ENCODE measurements at regions not wholly inside any gene's neighbourhood (a gene's known extent, or its start where the extent isn't known, plus 50 kb on each side); places are given as distances from the start of the nearest gene placed in this dataset.

- no peak for DNase-seq
- Histone ChIP-seq H3K27me3 (ENCODE audit: insufficient read depth, low read length) (no peaks in the 10 kb centered on the region), H2BK12ac (ENCODE audit: low read length) (no peak overlapping the region), H3K79me1 (ENCODE audit: low read length) (no peaks in the 10 kb centered on the region), H2BK120ac (ENCODE audit: insufficient read depth, low read length, poor library complexity) (no peak overlapping the region), H4K91ac (ENCODE audit: low read depth, low read length) (no peak overlapping the region), H3K4me1 (ENCODE audit: control insufficient read depth in 1 of 2, insufficient read depth in 2 of 2, low read length in 2 of 2) (no peaks in the 10 kb centered on the region), H3K23ac (ENCODE audit: low read length) (no peak overlapping the region), H3K9ac (ENCODE audit: low read length) (no peak overlapping the region), H3K27ac (ENCODE audit: low read depth, low read length) (no peak overlapping the region), H3K4me2 (ENCODE audit: low read length) (no peak overlapping the region), H2AFZ (ENCODE audit: insufficient read depth, low read length, poor library complexity) (no peak overlapping the region), H2AK5ac (ENCODE audit: low read length) (no peak overlapping the region), H3K4me3 (ENCODE audit: low read depth, low read length) (no peak overlapping the region), H3K9me3 (ENCODE audit: insufficient read depth, low read depth, low read length) (no peaks in the 10 kb centered on the region), H3K14ac (ENCODE audit: low read length) (no peak overlapping the region), H3K18ac (ENCODE audit: low read length) (no peak overlapping the region), H3K79me2 (ENCODE audit: control insufficient read depth, insufficient read depth, low read length, poor library complexity) (no peaks in the 10 kb centered on the region), H4K12ac (ENCODE audit: low read depth, low read length) (no peak overlapping the region), H3K36me3 (ENCODE audit: control insufficient read depth in 1 of 2, insufficient read depth in 2 of 2, low read length in 2 of 2) (no peaks in the 10 kb centered on the region), H3K4ac (ENCODE audit: low read depth, low read length) (no peak overlapping the region), H2BK5ac (ENCODE audit: low read depth, low read length, poor library complexity) (no peak overlapping the region), H4K8ac (ENCODE audit: low read depth, low read length) (no peak overlapping the region)
- WGBS (ENCODE audit: extremely low coverage, insufficient coverage, insufficient read length), result no CpG with 5 or more reads among the region's 4 CpGs
Observed at GRCh38 chr2:57510704-57511103, 535.9 kb upstream of the VRK2 start.

GRCh38 chr2:57515366-57515765, 531.2 kb upstream of the VRK2 start:
- no peak overlapping the region for H2AK5ac ChIP-seq (ENCODE audit: low read length)
- no peaks in the 10 kb centered on the region for H3K36me3 ChIP-seq (ENCODE audit: control insufficient read depth in 1 of 2, insufficient read depth in 2 of 2, low read length in 2 of 2)
- no peak overlapping the region for H3K27ac ChIP-seq (ENCODE audit: low read depth, low read length)
- no peak overlapping the region for H3K4ac ChIP-seq (ENCODE audit: low read depth, low read length)
- no peak overlapping the region for H2BK12ac ChIP-seq (ENCODE audit: low read length)
- no peaks in the 10 kb centered on the region for H3K27me3 ChIP-seq (ENCODE audit: insufficient read depth, low read length)
- H3K23ac ChIP-seq (ENCODE audit: low read length), result no peak overlapping the region
- no peak overlapping the region for H2BK120ac ChIP-seq (ENCODE audit: insufficient read depth, low read length, poor library complexity)
- H4K8ac ChIP-seq (ENCODE audit: low read depth, low read length), result no peak overlapping the region
- no peak overlapping the region for H3K4me2 ChIP-seq (ENCODE audit: low read length)
- no peak overlapping the region for H4K91ac ChIP-seq (ENCODE audit: low read depth, low read length)
- no peak overlapping the region for H2AFZ ChIP-seq (ENCODE audit: insufficient read depth, low read length, poor library complexity)
- no CpG with 5 or more reads among the region's 3 CpGs for whole genome bisulfite sequencing (ENCODE audit: extremely low coverage, insufficient coverage, insufficient read length)
- H3K9ac ChIP-seq (ENCODE audit: low read length), result no peak overlapping the region
- no peak overlapping the region for H2BK5ac ChIP-seq (ENCODE audit: low read depth, low read length, poor library complexity)
- no peak overlapping the region for H3K14ac ChIP-seq (ENCODE audit: low read length)
- H3K4me3 ChIP-seq (ENCODE audit: low read depth, low read length), result no peak overlapping the region
- H3K79me2 ChIP-seq (ENCODE audit: control insufficient read depth, insufficient read depth, low read length, poor library complexity), result no peaks in the 10 kb centered on the region
- no peaks in the 10 kb centered on the region for H3K79me1 ChIP-seq (ENCODE audit: low read length)
- peak; percentile 37 to 64 for DNase-seq
- H3K18ac ChIP-seq (ENCODE audit: low read length), result no peak overlapping the region
- H4K12ac ChIP-seq (ENCODE audit: low read depth, low read length), result no peak overlapping the region
- H3K4me1 ChIP-seq (ENCODE audit: control insufficient read depth in 1 of 2, insufficient read depth in 2 of 2, low read length in 2 of 2), result no peaks in the 10 kb centered on the region
- H3K9me3 ChIP-seq (ENCODE audit: insufficient read depth, low read depth, low read length), result no peaks in the 10 kb centered on the region

DNA sequence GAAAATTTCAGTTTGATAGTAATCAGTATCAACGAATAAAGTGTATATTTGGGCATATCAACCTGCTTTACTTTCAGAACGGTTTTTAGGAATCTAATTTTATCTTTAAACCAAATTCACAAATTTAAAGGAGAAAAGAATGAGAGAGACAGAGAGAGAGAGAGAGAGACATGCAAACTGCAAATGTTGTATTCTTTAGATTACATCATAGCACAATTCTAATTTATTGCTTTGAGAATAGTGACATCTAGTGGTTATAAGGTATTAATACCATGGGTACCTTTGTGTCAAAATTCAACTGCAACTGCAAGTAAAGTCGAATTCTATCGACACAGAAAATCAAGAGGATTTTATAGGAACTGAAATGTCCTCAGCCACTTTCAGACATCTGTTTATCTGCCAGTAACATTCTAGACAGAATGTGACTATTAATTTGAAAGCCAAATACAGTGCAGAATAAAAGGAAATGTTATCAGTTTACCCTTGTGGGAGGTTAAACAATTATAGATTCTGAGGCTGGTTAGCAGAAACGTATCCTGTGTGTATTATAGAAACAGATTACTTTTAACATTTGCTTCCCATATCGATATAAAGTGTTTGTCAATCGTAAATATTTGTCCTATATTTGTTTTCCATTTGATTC, 529.8 kb upstream of the VRK2 start:
- no peaks in the 10 kb centered on the region for H3K79me2 ChIP-seq (ENCODE audit: control insufficient read depth, insufficient read depth, low read length, poor library complexity)
- no peak overlapping the region for H3K4me2 ChIP-seq (ENCODE audit: low read length)
- H3K18ac ChIP-seq (ENCODE audit: low read length), result no peak overlapping the region
- H2BK5ac ChIP-seq (ENCODE audit: low read depth, low read length, poor library complexity), result no peak overlapping the region
- no peak overlapping the region for H3K27ac ChIP-seq (ENCODE audit: low read depth, low read length)
- no peaks in the 10 kb centered on the region for H3K4me1 ChIP-seq (ENCODE audit: control insufficient read depth in 1 of 2, insufficient read depth in 2 of 2, low read length in 2 of 2)
- no peaks in the 10 kb centered on the region for H3K79me1 ChIP-seq (ENCODE audit: low read length)
- WGBS (ENCODE audit: extremely low coverage, insufficient coverage, insufficient read length), result no CpG with 5 or more reads among the region's 7 CpGs
- H4K91ac ChIP-seq (ENCODE audit: low read depth, low read length), result no peak overlapping the region
- no peak overlapping the region for H2AFZ ChIP-seq (ENCODE audit: insufficient read depth, low read length, poor library complexity)
- H3K27me3 ChIP-seq (ENCODE audit: insufficient read depth, low read length), result no peaks in the 10 kb centered on the region
- H4K8ac ChIP-seq (ENCODE audit: low read depth, low read length), result no peak overlapping the region
- H3K4me3 ChIP-seq (ENCODE audit: low read depth, low read length), result no peak overlapping the region
- H2BK12ac ChIP-seq (ENCODE audit: low read length), result no peak overlapping the region
- DNase-seq, result peak in 1 of 2 donors; percentile 67
- H3K9me3 ChIP-seq (ENCODE audit: insufficient read depth, low read depth, low read length), result no peaks in the 10 kb centered on the region
- no peak overlapping the region for H3K9ac ChIP-seq (ENCODE audit: low read length)
- H2BK120ac ChIP-seq (ENCODE audit: insufficient read depth, low read length, poor library complexity), result no peak overlapping the region
- no peak overlapping the region for H3K14ac ChIP-seq (ENCODE audit: low read length)
- no peak overlapping the region for H3K23ac ChIP-seq (ENCODE audit: low read length)
- no peak overlapping the region for H3K4ac ChIP-seq (ENCODE audit: low read depth, low read length)
- no peak overlapping the region for H2AK5ac ChIP-seq (ENCODE audit: low read length)
- H3K36me3 ChIP-seq (ENCODE audit: control insufficient read depth in 1 of 2, insufficient read depth in 2 of 2, low read length in 2 of 2), result no peaks in the 10 kb centered on the region
- H4K12ac ChIP-seq (ENCODE audit: low read depth, low read length), result no peak overlapping the region

DNA sequence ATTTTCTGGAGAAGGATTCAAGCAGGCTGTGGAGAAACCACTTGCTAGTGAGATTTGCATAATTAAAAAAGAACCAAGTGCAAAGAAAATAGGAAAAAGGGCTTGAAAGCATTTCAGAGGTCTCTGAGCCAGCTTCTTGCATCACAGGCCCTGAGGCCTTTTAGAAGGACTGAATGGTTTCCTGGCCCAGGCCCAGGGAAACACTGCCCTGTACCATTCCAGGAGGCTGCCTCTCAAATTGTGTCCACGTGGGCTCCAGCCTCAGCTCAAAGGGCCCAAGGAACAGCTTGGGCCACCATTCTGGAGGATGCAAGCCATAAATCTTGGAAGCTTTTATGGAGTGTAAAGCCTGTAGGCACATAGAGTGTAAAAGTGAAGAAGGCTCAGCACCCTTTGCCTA, 523.3 kb upstream of the VRK2 start:
- H3K27me3 ChIP-seq (ENCODE audit: insufficient read depth, low read length), result no peaks in the 10 kb centered on the region
- no peak overlapping the region for H3K4me2 ChIP-seq (ENCODE audit: low read length)
- no peak overlapping the region for H2AFZ ChIP-seq (ENCODE audit: insufficient read depth, low read length, poor library complexity)
- H3K27ac ChIP-seq (ENCODE audit: low read depth, low read length), result no peak overlapping the region
- no peak overlapping the region for H2AK5ac ChIP-seq (ENCODE audit: low read length)
- H4K12ac ChIP-seq (ENCODE audit: low read depth, low read length), result no peak overlapping the region
- H2BK12ac ChIP-seq (ENCODE audit: low read length), result no peak overlapping the region
- H3K14ac ChIP-seq (ENCODE audit: low read length), result no peak overlapping the region
- H3K4me3 ChIP-seq (ENCODE audit: low read depth, low read length), result no peak overlapping the region
- no peaks in the 10 kb centered on the region for H3K9me3 ChIP-seq (ENCODE audit: insufficient read depth, low read depth, low read length)
- H3K79me2 ChIP-seq (ENCODE audit: control insufficient read depth, insufficient read depth, low read length, poor library complexity), result no peaks in the 10 kb centered on the region
- no peak overlapping the region for H3K9ac ChIP-seq (ENCODE audit: low read length)
- WGBS (ENCODE audit: extremely low coverage, insufficient coverage, insufficient read length), result no CpG with 5 or more reads among the region's 1 CpG
- no peaks in the 10 kb centered on the region for H3K79me1 ChIP-seq (ENCODE audit: low read length)
- no peak overlapping the region for H2BK120ac ChIP-seq (ENCODE audit: insufficient read depth, low read length, poor library complexity)
- no peak overlapping the region for H4K8ac ChIP-seq (ENCODE audit: low read depth, low read length)
- no peaks in the 10 kb centered on the region for H3K4me1 ChIP-seq (ENCODE audit: control insufficient read depth in 1 of 2, insufficient read depth in 2 of 2, low read length in 2 of 2)
- H3K23ac ChIP-seq (ENCODE audit: low read length), result no peak overlapping the region
- no peaks in the 10 kb centered on the region for H3K36me3 ChIP-seq (ENCODE audit: control insufficient read depth in 1 of 2, insufficient read depth in 2 of 2, low read length in 2 of 2)
- H2BK5ac ChIP-seq (ENCODE audit: low read depth, low read length, poor library complexity), result no peak overlapping the region
- H3K4ac ChIP-seq (ENCODE audit: low read depth, low read length), result no peak overlapping the region
- H4K91ac ChIP-seq (ENCODE audit: low read depth, low read length), result no peak overlapping the region
- DNase-seq, result peak in 1 of 2 donors; percentile 4
- no peak overlapping the region for H3K18ac ChIP-seq (ENCODE audit: low read length)
